H1 (cell line): ENCODE measurements at regions not wholly inside any gene's neighbourhood (a gene's known extent, or its start where the extent isn't known, plus 50 kb on each side); places are given as distances from the start of the nearest gene placed in this dataset.

Experiments used
- CTCF ChIA-PET: fragments of 300-600 bp; sonication (Branson Sonifier 250); formaldehyde crosslinking; loops from one replicate; lab custom pipeline; 2021; ENCODE audit not compliant: partially characterized antibody; lab: Charles Lee
- POLR2A ChIA-PET: fragments of 300-600 bp; sonication (Branson Sonifier 250); formaldehyde crosslinking; loops from one replicate; lab custom pipeline; 2021; ENCODE audit warnings: inconsistent platforms; ENCODE audit not compliant: partially characterized antibody; lab: Charles Lee
- DNase-seq, 2 experiments: peaks; one replicate each; pipeline versions ENCODE4 v3.0.0 to v3.0.0-alpha.2; 2010 to 2022; ENCODE audit warnings: low spot score in 2 of 2, low read depth in 1 of 2, mixed read lengths in 1 of 2
- FAIRE-seq: peaks from 2 replicates; lab custom pipeline; 2011; peaks lifted over from hg19 to GRCh38; lab: Jason Lieb, UNC
- H2AFZ ChIP-seq: 2 replicates; pipeline ENCODE4 v1.8.1; 2012; ENCODE audit warnings: low read length, inconsistent platforms
- H2AK5ac ChIP-seq: 2 replicates; pipeline ENCODE4 v1.6.1; 2013; ENCODE audit warnings: low read depth, low read length
- H2BK120ac ChIP-seq: replicated peaks from 2 replicates; pipeline ENCODE3; 2013; ENCODE audit warnings: low read depth, low read length, inconsistent platforms
- H2BK12ac ChIP-seq: 2 replicates; pipeline ENCODE4 v1.6.1; 2013; ENCODE audit warnings: low read depth, low read length
- H2BK15ac ChIP-seq: 2 replicates; pipeline ENCODE4 v1.6.1; 2013; ENCODE audit warnings: low read length
- H2BK20ac ChIP-seq: 2 replicates; pipeline ENCODE4 v1.6.1; 2013; ENCODE audit warnings: low read length
- H2BK5ac ChIP-seq: 2 replicates; pipeline ENCODE4 v1.6.1; 2013; ENCODE audit warnings: low read depth, low read length
- H3K14ac ChIP-seq: 2 replicates; pipeline ENCODE4 v1.6.1; 2013; ENCODE audit warnings: inconsistent platforms; ENCODE audit not compliant: insufficient read length
- H3K18ac ChIP-seq: 2 replicates; pipeline ENCODE4 v1.6.1; 2013; ENCODE audit warnings: low read length; ENCODE audit errors: extremely low read depth
- H3K23ac ChIP-seq: 2 replicates; pipeline ENCODE4 v1.6.1; 2013; ENCODE audit warnings: inconsistent platforms; ENCODE audit not compliant: insufficient read length
- H3K23me2 ChIP-seq: 2 replicates; pipeline ENCODE4 v1.6.1; 2013; ENCODE audit warnings: low read depth, low read length
- H3K27ac ChIP-seq: 2 replicates; pipeline ENCODE4 v1.6.1; 2011; ENCODE audit warnings: low read depth, low read length, inconsistent platforms
- H3K27me3 ChIP-seq, 4 experiments: replicated peaks in 1 of 4; 1 replicate in 1 of 4; 2 replicates in 3 of 4; pipeline versions ENCODE4 v1.6.1 to v1.8.1; 2011 to 2013; ENCODE audit warnings: low read length in 3 of 4, mild to moderate bottlenecking in 3 of 4, inconsistent platforms in 2 of 4, mixed read lengths in 2 of 4, moderate library complexity in 1 of 4; ENCODE audit not compliant: control insufficient read depth in 3 of 4, insufficient read depth in 3 of 4; ENCODE audit errors: extremely low read depth in 1 of 4
- H3K36me3 ChIP-seq, 4 experiments: 2 replicates each; pipeline versions ENCODE4 v1.6.1 to v1.8.1; 2011 to 2013; ENCODE audit warnings: mild to moderate bottlenecking in 4 of 4, low read length in 3 of 4, moderate library complexity in 2 of 4, control low read depth in 1 of 4, inconsistent platforms in 1 of 4; ENCODE audit not compliant: insufficient read depth in 4 of 4, control insufficient read depth in 2 of 4
- H3K4ac ChIP-seq: replicated peaks from 2 replicates; pipeline ENCODE3; 2013; ENCODE audit warnings: low read length, low read depth, mixed read lengths, inconsistent platforms; ENCODE audit not compliant: insufficient read length
- H3K4me1 ChIP-seq, 4 experiments: replicated peaks in 1 of 4; 1 replicate in 1 of 4; 2 replicates in 3 of 4; pipeline versions ENCODE4 v1.6.1 to v1.8.1; 2011 to 2013; ENCODE audit warnings: low read length in 3 of 4, inconsistent platforms in 2 of 4, mixed read lengths in 1 of 4; ENCODE audit not compliant: insufficient read depth in 4 of 4, control insufficient read depth in 3 of 4
- H3K4me2 ChIP-seq, 2 experiments: 2 replicates each; pipeline versions ENCODE4 v1.6.1 to v1.8.1; 2011 to 2013; ENCODE audit warnings: low read depth in 2 of 2, low read length in 2 of 2, control low read depth in 1 of 2, inconsistent platforms in 1 of 2, mild to moderate bottlenecking in 1 of 2; ENCODE audit not compliant: insufficient read depth in 1 of 2
- H3K4me3 ChIP-seq, 4 experiments: fragments of 200-600, 300-600 bp in 1 of 4; sonication (generic), shearing (Covaris generic), sonication (Bioruptor Twin) in 1 of 4; 2 replicates each; pipeline versions ENCODE4 v1.5.1 to v1.8.1; 2011 to 2016; ENCODE audit warnings: low read length in 4 of 4, low read depth in 3 of 4, control low read depth in 2 of 4, inconsistent platforms in 2 of 4, mild to moderate bottlenecking in 2 of 4, mixed read lengths in 1 of 4, moderate library complexity in 1 of 4; ENCODE audit not compliant: insufficient read depth in 2 of 4; ENCODE audit errors: extremely low read depth in 1 of 4
- H3K56ac ChIP-seq: replicated peaks from 2 replicates; pipeline ENCODE3; 2013; ENCODE audit warnings: low read depth, mild to moderate bottlenecking, mixed read lengths, low read length, inconsistent platforms; ENCODE audit not compliant: insufficient read length
- H3K79me1 ChIP-seq: 2 replicates; pipeline ENCODE4 v1.6.1; 2013; ENCODE audit warnings: low read depth, low read length, control low read depth
- H3K79me2 ChIP-seq, 2 experiments: 2 replicates each; pipeline versions ENCODE4 v1.6.1 to v1.8.1; 2012 to 2013; ENCODE audit warnings: low read length in 2 of 2, mild to moderate bottlenecking in 2 of 2, inconsistent platforms in 1 of 2; ENCODE audit not compliant: insufficient read depth in 2 of 2, control insufficient read depth in 1 of 2
- H3K9ac ChIP-seq, 4 experiments: replicated peaks in 1 of 4; 1 replicate in 1 of 4; 2 replicates in 3 of 4; pipeline versions ENCODE4 v1.6.1 to v1.8.1; 2011 to 2013; ENCODE audit warnings: low read depth in 3 of 4, low read length in 3 of 4, control low read depth in 2 of 4, mild to moderate bottlenecking in 2 of 4, moderate library complexity in 2 of 4, inconsistent platforms in 1 of 4; ENCODE audit errors: extremely low read depth in 1 of 4
- H3K9me3 ChIP-seq, 2 experiments: 2 replicates each; pipeline versions ENCODE4 v1.6.1 to v1.8.1; 2012 to 2013; ENCODE audit warnings: mild to moderate bottlenecking in 2 of 2, moderate library complexity in 2 of 2, control low read depth in 1 of 2, inconsistent platforms in 1 of 2, low read depth in 1 of 2, low read length in 1 of 2, mixed read lengths in 1 of 2; ENCODE audit not compliant: insufficient read depth in 2 of 2
- H4K20me1 ChIP-seq, 2 experiments: replicated peaks in 1 of 2; 2 replicates each; pipeline versions ENCODE3 to v1.8.1; 2011 to 2013; ENCODE audit warnings: inconsistent platforms in 2 of 2, low read length in 2 of 2, mild to moderate bottlenecking in 1 of 2; ENCODE audit not compliant: insufficient read depth in 2 of 2, control insufficient read depth in 1 of 2
- H4K5ac ChIP-seq: 2 replicates; pipeline ENCODE4 v1.6.1; 2013; ENCODE audit warnings: low read length, low read depth, mixed read lengths, inconsistent platforms; ENCODE audit not compliant: insufficient read length
- H4K8ac ChIP-seq: 2 replicates; pipeline ENCODE4 v1.8.0; 2013; ENCODE audit warnings: mild to moderate bottlenecking, moderate library complexity, low read length, inconsistent platforms; ENCODE audit not compliant: insufficient read depth; ENCODE audit errors: extremely low read depth
- H4K91ac ChIP-seq: replicated peaks from 2 replicates; pipeline ENCODE3; 2013; ENCODE audit warnings: low read length, mixed read lengths, inconsistent platforms; ENCODE audit not compliant: insufficient read length
- NANOG ChIP-seq: IDR thresholded peaks from 2 replicates; pipeline ENCODE4 v1.6.1; 2011; ENCODE audit warnings: low read length, low read depth, mild to moderate bottlenecking, inconsistent platforms; ENCODE audit not compliant: insufficient read depth, poor library complexity, severe bottlenecking
- SP2 ChIP-seq: IDR thresholded peaks from 2 replicates; pipeline ENCODE4 v1.6.1; 2012; ENCODE audit warnings: mild to moderate bottlenecking, low read length, inconsistent platforms
- WGBS, 2 experiments: shearing (Covaris generic) in 1 of 2; methylation state at CpG; one replicate each; pipeline versions ENCODE4 v1.1.6 to v1.1.7; 2013 to 2015; ENCODE audit warnings: low lambda C conversion rate in 2 of 2, mixed read lengths in 2 of 2, inconsistent platforms in 1 of 2, low coverage in 1 of 2, missing lambda C conversion rate in 1 of 2; ENCODE audit not compliant: insufficient replicate concordance in 2 of 2, insufficient coverage in 1 of 2, insufficient read length in 1 of 2; ENCODE audit errors: extremely low coverage in 1 of 2, missing lambda C conversion rate in 1 of 2; 5-methylcytosine and 5-hydroxymethylcytosine counted together

DNA sequence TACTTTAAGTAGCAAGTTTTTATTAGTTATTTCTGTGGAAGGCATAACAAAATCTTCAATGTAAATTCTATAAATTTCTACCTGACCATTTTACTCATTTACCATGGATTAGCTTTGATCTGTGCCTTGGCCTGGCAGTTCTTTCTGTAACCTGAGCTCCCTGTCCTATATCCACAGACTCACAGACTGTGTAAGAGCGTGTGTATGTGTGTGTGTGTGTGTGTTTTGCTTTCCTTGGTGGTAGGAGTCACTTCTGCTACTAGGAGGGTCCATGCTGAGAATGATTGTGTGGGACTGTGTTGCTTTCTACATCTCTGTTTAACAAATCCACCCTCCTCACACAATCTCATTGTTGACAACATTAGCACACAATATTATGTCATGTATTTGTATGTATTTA lies 221.2 kb upstream of the PELI2 start:
- no peaks in the 10 kb centered on the region for H3K9me3 ChIP-seq
- H2AFZ ChIP-seq = no peak overlapping the region
- H3K4me2 ChIP-seq = no peak overlapping the region
- WGBS, 2 experiments = 81% methylated on average over 1 of the region's 1 CpG; no CpG with 5 or more reads in 1 of the 2 experiments
- H2AK5ac ChIP-seq = no peak overlapping the region
- no peak overlapping the region for H3K4ac ChIP-seq
- H3K23ac ChIP-seq = no peak overlapping the region
- no peaks in the 10 kb centered on the region for H4K20me1 ChIP-seq
- H3K4me3 ChIP-seq = no peak overlapping the region
- H2BK15ac ChIP-seq = no peak overlapping the region
- H2BK120ac ChIP-seq = no peak overlapping the region
- H3K23me2 ChIP-seq = no peaks in the 10 kb centered on the region
- POLR2A ChIA-PET = no interaction called here
- H3K27me3 ChIP-seq = no peaks in the 10 kb centered on the region
- H4K8ac ChIP-seq = no peak overlapping the region
- TF ChIP-seq NANOG (no peak), SP2 (no peak)
- FAIRE-seq (no peak), DNase-seq (no peak)
- no peaks in the 10 kb centered on the region for H3K79me1 ChIP-seq
- H3K27ac ChIP-seq = no peak overlapping the region
- H3K56ac ChIP-seq = no peak overlapping the region
- no peak overlapping the region for H4K5ac ChIP-seq
- CTCF ChIA-PET = interaction anchor here (1.1 to 1.8 kb wide), 3 partner anchors 9 to 165 kb away, joined by 3 to 6 read pairs (median 4); no protein-coding TSS in a partner anchor
- no peak overlapping the region for H3K9ac ChIP-seq
- H2BK12ac ChIP-seq = no peak overlapping the region
- no peak overlapping the region for H4K91ac ChIP-seq
- peaks cover 0 to 5% (median 1%) of the 10 kb centered on the region in 4 experiments; a peak in 2 of 7 replicates for H3K4me1 ChIP-seq
- no peaks in the 10 kb centered on the region for H3K79me2 ChIP-seq
- no peak overlapping the region for H2BK20ac ChIP-seq
- no peak overlapping the region for H3K18ac ChIP-seq
- H2BK5ac ChIP-seq = no peak overlapping the region
- no peaks in the 10 kb centered on the region for H3K36me3 ChIP-seq
- no peak overlapping the region for H3K14ac ChIP-seq
